Neural progenitor cell (in vitro differentiated cells): ENCODE measurements at regions not wholly inside any gene's neighbourhood (a gene's known extent, or its start where the extent isn't known, plus 50 kb on each side); places are given as distances from the start of the nearest gene placed in this dataset.

Source experiments
- DNase-seq: peaks from one replicate; pipeline ENCODE4 v3.0.0-alpha.2; 2016; ENCODE audit warnings: low spot score
- H2AFZ ChIP-seq: fragments of 200-600 bp; sonication (generic); replicated peaks from 2 replicates; pipeline ENCODE4 v1.6.1; 2016; ENCODE audit warnings: antibody characterized with exemption
- H3F3A ChIP-seq: fragments of 200-600 bp; sonication (generic); 2 replicates; pipeline ENCODE4 v1.6.1; 2016; ENCODE audit warnings: antibody characterized with exemption, low read depth
- H3K27ac ChIP-seq: fragments of 200-600 bp; sonication (generic); 2 replicates; pipeline ENCODE4 v1.5.1; 2016; ENCODE audit warnings: mild to moderate bottlenecking
- H3K27me3 ChIP-seq: fragments of 200-600 bp; sonication (generic); 2 replicates; pipeline ENCODE4 v1.6.1; 2016; ENCODE audit warnings: mild to moderate bottlenecking, moderate library complexity
- H3K36me3 ChIP-seq: fragments of 200-600 bp; sonication (generic); 2 replicates; pipeline ENCODE4 v1.5.1; 2016
- H3K4me1 ChIP-seq: fragments of 200-600 bp; sonication (generic); 2 replicates; pipeline ENCODE4 v1.6.1; 2016; ENCODE audit warnings: mixed run types
- H3K4me2 ChIP-seq: fragments of 200-600 bp; sonication (generic); 2 replicates; pipeline ENCODE4 v1.6.1; 2016
- H3K4me3 ChIP-seq: fragments of 200-600 bp; sonication (generic); 2 replicates; pipeline ENCODE4 v1.5.1; 2016
- H3K79me2 ChIP-seq: fragments of 200-600 bp; sonication (generic); 2 replicates; pipeline ENCODE4 v1.6.1; 2016; ENCODE audit warnings: low read depth
- H3K9ac ChIP-seq: fragments of 200-600 bp; sonication (generic); 2 replicates; pipeline ENCODE4 v1.6.1; 2016
- H3K9me3 ChIP-seq: fragments of 200-600 bp; sonication (generic); 2 replicates; pipeline ENCODE4 v1.5.1; 2016; ENCODE audit warnings: low read depth
- H4K20me1 ChIP-seq: fragments of 200-600 bp; sonication (generic); 2 replicates; pipeline ENCODE4 v1.6.1; 2016; ENCODE audit warnings: low read depth
- H3K27ac Mint-ChIP-seq: 3 replicates; pipeline ENCODE4 v1.8.0; 2021; ENCODE audit warnings: mixed read lengths
- H3K27me3 Mint-ChIP-seq: 2 replicates; pipeline ENCODE4 v1.8.0; 2022; ENCODE audit warnings: low read depth, mild to moderate bottlenecking, inconsistent platforms, moderate library complexity, mixed read lengths; ENCODE audit not compliant: insufficient read depth
- H3K36me3 Mint-ChIP-seq: 3 replicates; pipeline ENCODE4 v1.8.0; 2021; ENCODE audit warnings: mixed read lengths
- H3K4me1 Mint-ChIP-seq: 3 replicates; pipeline ENCODE4 v1.8.0; 2021; ENCODE audit warnings: mixed read lengths
- H3K4me3 Mint-ChIP-seq: 3 replicates; pipeline ENCODE4 v1.8.0; 2021; ENCODE audit warnings: mild to moderate bottlenecking, moderate library complexity, mixed read lengths
- H3K9me3 Mint-ChIP-seq: 3 replicates; pipeline ENCODE4 v1.8.0; 2020; ENCODE audit warnings: mixed read lengths
- CTCF ChIP-seq: fragments of 200-600 bp; sonication (generic); IDR thresholded peaks from 2 replicates; pipeline ENCODE4 v1.5.1; 2017; ENCODE audit warnings: antibody characterized with exemption, mild to moderate bottlenecking
- EZH2 ChIP-seq: fragments of 200-600 bp; sonication (generic); IDR thresholded peaks from 2 replicates; pipeline ENCODE4 v1.6.1; 2017; ENCODE audit warnings: antibody characterized with exemption, mild to moderate bottlenecking, moderate library complexity
- EZH2phosphoT487 ChIP-seq: fragments of 200-600 bp; sonication (generic); IDR thresholded peaks from 2 replicates; pipeline ENCODE4 v1.6.1; 2017; ENCODE audit warnings: antibody characterized with exemption

- Histone ChIP-seq H3K4me2 (no peak overlapping the region), H3F3A (peaks cover 16% of the 10 kb centered on the region), H4K20me1 (no peaks in the 10 kb centered on the region), H3K9me3 (no peaks in the 10 kb centered on the region), H3K79me2 (no peaks in the 10 kb centered on the region), H3K36me3 (no peaks in the 10 kb centered on the region), H3K4me3 (no peak overlapping the region), H3K4me1 (peaks cover 20% of the 10 kb centered on the region), H3K27me3 (no peaks in the 10 kb centered on the region), H3K9ac (no peak overlapping the region), H2AFZ (no peak overlapping the region), H3K27ac (no peak overlapping the region)
- TF ChIP-seq CTCF (no peak), EZH2 (no peak), EZH2phosphoT487 (no peak)
- Mint-ChIP-seq H3K9me3 (peaks cover 6% of the 10 kb centered on the region), H3K27me3 (peaks cover 2% of the 10 kb centered on the region), H3K27ac (no peak overlapping the region), H3K4me3 (no peak overlapping the region), H3K36me3 (no peaks in the 10 kb centered on the region), H3K4me1 (peaks cover 24% of the 10 kb centered on the region)
- no peak for DNase-seq
Measured at GRCh38 chr3:59508273-59508672, 458.4 kb upstream of the CFAP20DC start.

GRCh38 chr3:59506191-59506590 lies 456.4 kb upstream of the CFAP20DC start:
- Histone ChIP-seq H3K9me3 (no peaks in the 10 kb centered on the region), H3K27me3 (no peaks in the 10 kb centered on the region), H3K9ac (no peak overlapping the region), H3K4me3 (no peak overlapping the region), H3K4me1 (peaks cover 20% of the 10 kb centered on the region), H2AFZ (peak overlapping the region; percentile 89), H3K79me2 (no peaks in the 10 kb centered on the region), H3F3A (peaks cover 16% of the 10 kb centered on the region), H3K4me2 (peak overlapping the region; percentile 37), H3K27ac (peak overlapping the region; percentile 55), H3K36me3 (no peaks in the 10 kb centered on the region), H4K20me1 (no peaks in the 10 kb centered on the region)
- H3K27me3 Mint-ChIP-seq, result peaks cover 4% of the 10 kb centered on the region
- H3K9me3 Mint-ChIP-seq, result peaks cover 6% of the 10 kb centered on the region
- TF ChIP-seq EZH2phosphoT487, result no peak
- TF ChIP-seq CTCF, result no peak
- TF ChIP-seq EZH2, result no peak
- no peaks in the 10 kb centered on the region for H3K36me3 Mint-ChIP-seq
- no peak overlapping the region for H3K4me3 Mint-ChIP-seq
- DNase-seq, result no peak
- H3K27ac Mint-ChIP-seq, result peak overlapping the region; percentile 5
- peaks cover 25% of the 10 kb centered on the region for H3K4me1 Mint-ChIP-seq

- DNase-seq, result no peak
- Histone ChIP-seq H3K27me3 (no peaks in the 10 kb centered on the region), H3K79me2 (no peaks in the 10 kb centered on the region), H3K36me3 (no peaks in the 10 kb centered on the region), H4K20me1 (no peaks in the 10 kb centered on the region), H3K9ac (no peak overlapping the region), H2AFZ (no peak overlapping the region), H3F3A (peaks cover 16% of the 10 kb centered on the region), H3K4me1 (peaks cover 20% of the 10 kb centered on the region), H3K27ac (no peak overlapping the region), H3K9me3 (no peaks in the 10 kb centered on the region), H3K4me3 (no peak overlapping the region), H3K4me2 (no peak overlapping the region)
- peaks cover 4% of the 10 kb centered on the region for H3K27me3 Mint-ChIP-seq
- no peak overlapping the region for H3K4me3 Mint-ChIP-seq
- H3K4me1 Mint-ChIP-seq, result peaks cover 39% of the 10 kb centered on the region
- no peak for TF ChIP-seq EZH2phosphoT487
- no peak for TF ChIP-seq EZH2
- no peak for TF ChIP-seq CTCF
- H3K9me3 Mint-ChIP-seq, result peaks cover 6% of the 10 kb centered on the region
- peak overlapping the region; percentile 10 for H3K27ac Mint-ChIP-seq
- no peaks in the 10 kb centered on the region for H3K36me3 Mint-ChIP-seq
Measured at GRCh38 chr3:59503441-59503840, 453.6 kb upstream of the CFAP20DC start.
